Neural cell (in vitro differentiated cells): ENCODE measurements at regions not wholly inside any gene's neighbourhood (a gene's known extent, or its start where the extent isn't known, plus 50 kb on each side); places are given as distances from the start of the nearest gene placed in this dataset.

Experiments
- H2AFZ ChIP-seq: fragments of 200-600, 300-800 bp; sonication (generic), shearing (Covaris generic); 2 replicates; pipeline ENCODE4 v1.6.0; 2014; ENCODE audit warnings: low read depth, mild to moderate bottlenecking, antibody characterized with exemption, low read length, moderate library complexity
- H3F3A ChIP-seq: fragments of 200-600 bp; shearing (Covaris generic); 2 replicates; pipeline ENCODE4 v1.6.1; 2016; ENCODE audit warnings: mild to moderate bottlenecking, moderate library complexity, mixed read lengths, antibody characterized with exemption, low read length; ENCODE audit not compliant: insufficient read depth, poor library complexity, severe bottlenecking
- H3K27ac ChIP-seq: fragments of 200-600, 300-800 bp; sonication (generic), shearing (Covaris generic); 2 replicates; pipeline ENCODE4 v1.5.1; 2014; ENCODE audit warnings: mild to moderate bottlenecking, low read length, moderate library complexity
- H3K27me3 ChIP-seq: fragments of 300-800, 200-600 bp; sonication (generic), shearing (Covaris generic); 2 replicates; pipeline ENCODE4 v1.6.0; 2014; ENCODE audit warnings: mild to moderate bottlenecking, low read depth, low read length, moderate library complexity; ENCODE audit not compliant: insufficient read depth
- H3K36me3 ChIP-seq: fragments of 300-800, 200-600 bp; sonication (generic), shearing (Covaris generic); 2 replicates; pipeline ENCODE4 v1.5.1; 2014; ENCODE audit warnings: mild to moderate bottlenecking, antibody characterized with exemption, low read length, moderate library complexity; ENCODE audit not compliant: insufficient read depth
- H3K4me2 ChIP-seq: fragments of 300-800, 200-600 bp; sonication (generic), shearing (Covaris generic); 2 replicates; pipeline ENCODE4 v1.6.0; 2014; ENCODE audit warnings: mild to moderate bottlenecking, low read length
- H3K4me3 ChIP-seq: fragments of 300-800, 200-600 bp; sonication (generic), shearing (Covaris generic); 2 replicates; pipeline ENCODE4 v1.5.1; 2014; ENCODE audit warnings: mild to moderate bottlenecking, low read length, moderate library complexity
- H3K79me2 ChIP-seq: fragments of 200-600 bp; shearing (Covaris generic); replicated peaks from 2 replicates; pipeline ENCODE4 v1.6.0; 2014; ENCODE audit warnings: mild to moderate bottlenecking, low read length, moderate library complexity; ENCODE audit not compliant: insufficient read depth
- H3K9ac ChIP-seq: fragments of 300-800, 200-600 bp; sonication (generic), shearing (Covaris generic); 2 replicates; pipeline ENCODE4 v1.6.1; 2016; ENCODE audit warnings: mild to moderate bottlenecking, low read length, mixed read lengths
- H3K9me2 ChIP-seq: fragments of 200-600 bp; shearing (Covaris generic); 2 replicates; pipeline ENCODE4 v1.6.1; 2016; ENCODE audit warnings: mild to moderate bottlenecking, low read length, mixed read lengths; ENCODE audit not compliant: insufficient read depth
- H3K9me3 ChIP-seq: fragments of 200-600, 300-800 bp; sonication (generic), shearing (Covaris generic); 2 replicates; pipeline ENCODE4 v1.6.1; 2016; ENCODE audit warnings: mild to moderate bottlenecking, mixed run types, low read length, moderate library complexity, mixed read lengths
- H4K20me1 ChIP-seq: fragments of 200-600 bp; shearing (Covaris generic); 2 replicates; pipeline ENCODE4 v1.6.1; 2016; ENCODE audit warnings: mild to moderate bottlenecking, mixed run types; ENCODE audit not compliant: insufficient read depth
- EP300 ChIP-seq: fragments of 450-650 bp; conservative IDR thresholded peaks from 2 replicates; pipeline ENCODE4 v1.6.1; 2014; ENCODE audit warnings: antibody characterized with exemption, mild to moderate bottlenecking, moderate library complexity; ENCODE audit not compliant: poor library complexity, severe bottlenecking
- EZH2 ChIP-seq: fragments of 200-600, 300-800 bp; shearing (Covaris generic), sonication (generic); IDR thresholded peaks from 2 replicates; pipeline ENCODE4 v1.6.1; 2014; ENCODE audit warnings: antibody characterized with exemption, low read length, borderline replicate concordance, mild to moderate bottlenecking; ENCODE audit not compliant: insufficient read depth, poor library complexity, severe bottlenecking
- MXI1 ChIP-seq: fragments of 450-650 bp; conservative IDR thresholded peaks from 2 replicates; pipeline ENCODE4 v1.6.1; 2014; ENCODE audit warnings: antibody characterized with exemption, mild to moderate bottlenecking; ENCODE audit not compliant: poor library complexity, severe bottlenecking
- POLR2AphosphoS5 ChIP-seq: IDR thresholded peaks from 2 replicates; pipeline ENCODE4 v1.6.1; 2012
- RAD21 ChIP-seq: fragments of 450-650 bp; conservative IDR thresholded peaks from 2 replicates; pipeline ENCODE4 v1.6.1; 2014; ENCODE audit warnings: antibody characterized with exemption, mild to moderate bottlenecking, moderate library complexity
- SMC3 ChIP-seq: fragments of 450-650 bp; conservative IDR thresholded peaks from 2 replicates; pipeline ENCODE4 v1.6.1; 2014; ENCODE audit warnings: antibody characterized with exemption, mild to moderate bottlenecking, moderate library complexity; ENCODE audit not compliant: poor library complexity
- TAF1 ChIP-seq: IDR thresholded peaks from 2 replicates; pipeline ENCODE4 v1.6.1; 2012; ENCODE audit warnings: low read depth
- TF ChIP-seq, protein P1 (sequence below): IDR thresholded peaks from 2 replicates; pipeline ENCODE4 v1.6.1; 2012; ENCODE audit warnings: borderline replicate concordance
- TF ChIP-seq, protein P2 (sequence below): fragments of 450-650 bp; IDR thresholded peaks from 2 replicates; pipeline ENCODE4 v1.5.1; 2014; ENCODE audit warnings: antibody characterized with exemption, mild to moderate bottlenecking, moderate library complexity; ENCODE audit not compliant: poor library complexity, severe bottlenecking

DNA sequence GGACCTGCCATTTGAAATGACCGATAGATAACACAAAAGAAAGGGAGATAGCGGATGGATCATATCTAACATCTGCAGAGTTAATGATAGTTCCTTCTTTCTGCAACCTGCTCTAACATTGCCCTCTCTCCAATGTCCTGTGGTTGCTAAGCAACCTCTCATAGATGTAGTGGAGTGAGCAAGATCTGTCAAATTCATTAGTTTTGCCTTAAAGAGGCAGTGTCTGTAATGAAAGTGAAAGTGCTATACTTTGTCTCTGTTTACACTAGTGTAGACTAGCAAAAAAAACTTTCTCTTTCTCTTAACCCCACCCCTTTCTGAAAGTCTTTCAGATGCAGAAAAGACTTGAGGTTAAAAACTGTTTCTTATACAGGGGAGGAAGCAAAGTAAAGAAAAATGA is 1196.9 kb downstream of the SORCS3 start:
- Histone ChIP-seq H2AFZ (no peak overlapping the region), H3K9me2 (no peaks in the 10 kb centered on the region), H3K9ac (no peak overlapping the region), H3K79me2 (no peaks in the 10 kb centered on the region), H3K27ac (peak overlapping the region; percentile 54), H3F3A (no peaks in the 10 kb centered on the region), H3K9me3 (no peaks in the 10 kb centered on the region), H3K27me3 (no peaks in the 10 kb centered on the region), H3K4me2 (peak overlapping the region; percentile 53), H3K4me3 (peak overlapping the region; percentile 31), H4K20me1 (no peaks in the 10 kb centered on the region), H3K36me3 (no peaks in the 10 kb centered on the region)
- peak; percentile 43 for TF ChIP-seq EP300
- peak; percentile 46 for TF ChIP-seq POLR2AphosphoS5
- no peak for TF ChIP-seq MXI1
- TF ChIP-seq EZH2, result no peak
- TF ChIP-seq RAD21, result peak; percentile 28

DNA sequence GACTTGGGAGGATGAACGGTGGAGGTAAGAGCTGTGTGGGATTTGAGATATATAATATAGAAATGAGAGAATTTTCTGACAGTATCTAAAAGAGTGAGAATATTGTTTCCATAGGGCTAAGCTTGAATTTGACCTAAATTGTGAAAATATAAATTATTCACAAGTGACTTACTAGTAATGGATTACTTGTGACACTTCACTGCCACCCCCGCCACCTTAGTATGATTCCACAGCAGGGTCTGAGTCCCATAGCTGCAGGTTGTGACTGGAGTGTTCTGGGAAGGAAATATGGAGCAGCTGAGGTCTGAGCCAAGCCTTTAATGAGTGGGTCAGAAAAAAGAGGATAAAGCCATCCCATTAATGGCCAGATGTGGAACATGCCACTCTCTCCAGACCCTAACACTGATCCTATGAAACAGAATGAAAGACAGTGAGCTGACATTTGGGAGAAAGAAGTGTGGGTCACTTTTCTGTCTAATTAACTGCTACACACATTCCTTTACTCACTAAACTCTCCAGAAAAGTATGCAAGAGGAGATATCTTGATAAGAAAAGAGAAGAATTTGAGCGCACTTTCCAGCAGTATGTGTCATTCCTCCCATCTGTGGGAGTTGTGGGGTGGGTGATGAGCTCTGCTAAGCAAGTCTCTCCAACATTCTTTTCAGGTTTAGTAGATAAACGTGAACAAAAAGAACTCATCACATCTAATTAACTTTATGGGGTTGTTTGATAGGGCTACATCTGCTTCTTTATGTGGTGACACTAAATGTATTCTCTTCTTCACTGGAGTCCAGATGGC is 1193.4 kb downstream of the SORCS3 start:
- Histone ChIP-seq H3K27ac (no peak overlapping the region), H3K36me3 (no peaks in the 10 kb centered on the region), H3F3A (no peaks in the 10 kb centered on the region), H3K79me2 (no peaks in the 10 kb centered on the region), H3K4me3 (no peak overlapping the region), H3K4me2 (no peak overlapping the region), H3K9me2 (no peaks in the 10 kb centered on the region), H4K20me1 (no peaks in the 10 kb centered on the region), H3K9me3 (no peaks in the 10 kb centered on the region), H3K27me3 (no peaks in the 10 kb centered on the region), H2AFZ (no peak overlapping the region), H3K9ac (no peak overlapping the region)
- no peak for TF ChIP-seq EP300
- TF ChIP-seq TAF1, result no peak
- TF ChIP-seq, protein P1, sequence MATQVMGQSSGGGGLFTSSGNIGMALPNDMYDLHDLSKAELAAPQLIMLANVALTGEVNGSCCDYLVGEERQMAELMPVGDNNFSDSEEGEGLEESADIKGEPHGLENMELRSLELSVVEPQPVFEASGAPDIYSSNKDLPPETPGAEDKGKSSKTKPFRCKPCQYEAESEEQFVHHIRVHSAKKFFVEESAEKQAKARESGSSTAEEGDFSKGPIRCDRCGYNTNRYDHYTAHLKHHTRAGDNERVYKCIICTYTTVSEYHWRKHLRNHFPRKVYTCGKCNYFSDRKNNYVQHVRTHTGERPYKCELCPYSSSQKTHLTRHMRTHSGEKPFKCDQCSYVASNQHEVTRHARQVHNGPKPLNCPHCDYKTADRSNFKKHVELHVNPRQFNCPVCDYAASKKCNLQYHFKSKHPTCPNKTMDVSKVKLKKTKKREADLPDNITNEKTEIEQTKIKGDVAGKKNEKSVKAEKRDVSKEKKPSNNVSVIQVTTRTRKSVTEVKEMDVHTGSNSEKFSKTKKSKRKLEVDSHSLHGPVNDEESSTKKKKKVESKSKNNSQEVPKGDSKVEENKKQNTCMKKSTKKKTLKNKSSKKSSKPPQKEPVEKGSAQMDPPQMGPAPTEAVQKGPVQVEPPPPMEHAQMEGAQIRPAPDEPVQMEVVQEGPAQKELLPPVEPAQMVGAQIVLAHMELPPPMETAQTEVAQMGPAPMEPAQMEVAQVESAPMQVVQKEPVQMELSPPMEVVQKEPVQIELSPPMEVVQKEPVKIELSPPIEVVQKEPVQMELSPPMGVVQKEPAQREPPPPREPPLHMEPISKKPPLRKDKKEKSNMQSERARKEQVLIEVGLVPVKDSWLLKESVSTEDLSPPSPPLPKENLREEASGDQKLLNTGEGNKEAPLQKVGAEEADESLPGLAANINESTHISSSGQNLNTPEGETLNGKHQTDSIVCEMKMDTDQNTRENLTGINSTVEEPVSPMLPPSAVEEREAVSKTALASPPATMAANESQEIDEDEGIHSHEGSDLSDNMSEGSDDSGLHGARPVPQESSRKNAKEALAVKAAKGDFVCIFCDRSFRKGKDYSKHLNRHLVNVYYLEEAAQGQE, result no peak
- TF ChIP-seq EZH2, result no peak
- TF ChIP-seq, protein P2, sequence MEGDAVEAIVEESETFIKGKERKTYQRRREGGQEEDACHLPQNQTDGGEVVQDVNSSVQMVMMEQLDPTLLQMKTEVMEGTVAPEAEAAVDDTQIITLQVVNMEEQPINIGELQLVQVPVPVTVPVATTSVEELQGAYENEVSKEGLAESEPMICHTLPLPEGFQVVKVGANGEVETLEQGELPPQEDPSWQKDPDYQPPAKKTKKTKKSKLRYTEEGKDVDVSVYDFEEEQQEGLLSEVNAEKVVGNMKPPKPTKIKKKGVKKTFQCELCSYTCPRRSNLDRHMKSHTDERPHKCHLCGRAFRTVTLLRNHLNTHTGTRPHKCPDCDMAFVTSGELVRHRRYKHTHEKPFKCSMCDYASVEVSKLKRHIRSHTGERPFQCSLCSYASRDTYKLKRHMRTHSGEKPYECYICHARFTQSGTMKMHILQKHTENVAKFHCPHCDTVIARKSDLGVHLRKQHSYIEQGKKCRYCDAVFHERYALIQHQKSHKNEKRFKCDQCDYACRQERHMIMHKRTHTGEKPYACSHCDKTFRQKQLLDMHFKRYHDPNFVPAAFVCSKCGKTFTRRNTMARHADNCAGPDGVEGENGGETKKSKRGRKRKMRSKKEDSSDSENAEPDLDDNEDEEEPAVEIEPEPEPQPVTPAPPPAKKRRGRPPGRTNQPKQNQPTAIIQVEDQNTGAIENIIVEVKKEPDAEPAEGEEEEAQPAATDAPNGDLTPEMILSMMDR, result no peak
- TF ChIP-seq RAD21, result no peak
- TF ChIP-seq SMC3, result no peak
